ENCODE measurements at regions not wholly inside any gene's neighbourhood (a gene's known extent, or its start where the extent isn't known, plus 50 kb on each side); places are given as distances from the start of the nearest gene placed in this dataset.

DNA sequence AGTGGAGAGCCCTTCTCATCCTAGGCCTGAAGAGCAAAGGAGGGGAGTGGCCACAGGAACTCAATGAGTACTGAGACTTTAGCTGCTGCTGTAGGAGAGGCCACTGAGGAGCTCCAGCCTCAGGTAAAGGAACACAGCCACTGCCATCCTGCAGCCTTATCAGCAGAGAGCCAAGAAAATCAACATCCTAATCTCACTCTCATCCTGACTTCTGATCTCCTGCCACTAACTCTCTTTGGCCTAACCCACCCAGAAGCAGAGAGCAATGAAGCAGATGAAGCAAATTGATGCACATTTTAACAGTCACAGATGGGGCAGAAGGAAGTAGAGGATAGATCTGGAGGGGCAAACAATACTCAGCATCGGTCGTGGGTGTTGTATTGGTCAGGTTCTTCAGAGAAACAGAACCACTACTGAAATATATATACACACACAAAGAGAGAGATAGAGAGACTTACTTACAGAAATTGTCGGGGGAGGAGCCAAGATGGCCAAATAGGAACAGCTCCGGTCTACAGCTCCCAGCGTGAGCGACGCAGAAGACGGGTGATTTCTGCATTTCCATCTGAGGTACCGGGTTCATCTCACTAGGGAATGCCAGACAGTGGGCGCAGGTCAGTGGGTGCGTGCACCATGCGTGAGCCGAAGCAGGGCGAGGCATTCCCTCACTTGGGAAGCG lies 297.6 kb downstream of the MTERF1 start:
- no peak overlapping the region for H3K9ac ChIP-seq (ENCODE audit: insufficient read depth, low read depth, low read length)
- H3K79me2 ChIP-seq (ENCODE audit: insufficient read depth, low read length) = no peaks in the 10 kb centered on the region
- H4K20me1 ChIP-seq (ENCODE audit: insufficient read depth, low read length) = no peaks in the 10 kb centered on the region
- TF ChIP-seq ZNF138 (CRISPR knock-in tag; IDR thresholded peaks at IDR 0.05; ENCODE audit: low read depth) (no peak), ZNF350 (CRISPR knock-in tag; IDR thresholded peaks at IDR 0.05; ENCODE audit: borderline replicate concordance, low read depth) (no peak), FOXM1 (CRISPR knock-in tag; IDR thresholded peaks at IDR 0.05) (no peak), GPN1 (CRISPR knock-in tag; IDR thresholded peaks at IDR 0.05; ENCODE audit: borderline replicate concordance) (no peak), ZSCAN31 (CRISPR knock-in tag; IDR thresholded peaks at IDR 0.05; ENCODE audit: low read depth) (no peak), NFE2L1 (CRISPR knock-in tag; IDR thresholded peaks at IDR 0.05; ENCODE audit: borderline replicate concordance) (no peak)
- TF ChIP-seq, protein P1, sequence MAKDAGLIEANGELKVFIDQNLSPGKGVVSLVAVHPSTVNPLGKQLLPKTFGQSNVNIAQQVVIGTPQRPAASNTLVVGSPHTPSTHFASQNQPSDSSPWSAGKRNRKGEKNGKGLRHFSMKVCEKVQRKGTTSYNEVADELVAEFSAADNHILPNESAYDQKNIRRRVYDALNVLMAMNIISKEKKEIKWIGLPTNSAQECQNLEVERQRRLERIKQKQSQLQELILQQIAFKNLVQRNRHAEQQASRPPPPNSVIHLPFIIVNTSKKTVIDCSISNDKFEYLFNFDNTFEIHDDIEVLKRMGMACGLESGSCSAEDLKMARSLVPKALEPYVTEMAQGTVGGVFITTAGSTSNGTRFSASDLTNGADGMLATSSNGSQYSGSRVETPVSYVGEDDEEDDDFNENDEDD (CRISPR knock-in tag; IDR thresholded peaks at IDR 0.05; ENCODE audit: borderline replicate concordance) = no peak
- TF ChIP-seq, protein P2, sequence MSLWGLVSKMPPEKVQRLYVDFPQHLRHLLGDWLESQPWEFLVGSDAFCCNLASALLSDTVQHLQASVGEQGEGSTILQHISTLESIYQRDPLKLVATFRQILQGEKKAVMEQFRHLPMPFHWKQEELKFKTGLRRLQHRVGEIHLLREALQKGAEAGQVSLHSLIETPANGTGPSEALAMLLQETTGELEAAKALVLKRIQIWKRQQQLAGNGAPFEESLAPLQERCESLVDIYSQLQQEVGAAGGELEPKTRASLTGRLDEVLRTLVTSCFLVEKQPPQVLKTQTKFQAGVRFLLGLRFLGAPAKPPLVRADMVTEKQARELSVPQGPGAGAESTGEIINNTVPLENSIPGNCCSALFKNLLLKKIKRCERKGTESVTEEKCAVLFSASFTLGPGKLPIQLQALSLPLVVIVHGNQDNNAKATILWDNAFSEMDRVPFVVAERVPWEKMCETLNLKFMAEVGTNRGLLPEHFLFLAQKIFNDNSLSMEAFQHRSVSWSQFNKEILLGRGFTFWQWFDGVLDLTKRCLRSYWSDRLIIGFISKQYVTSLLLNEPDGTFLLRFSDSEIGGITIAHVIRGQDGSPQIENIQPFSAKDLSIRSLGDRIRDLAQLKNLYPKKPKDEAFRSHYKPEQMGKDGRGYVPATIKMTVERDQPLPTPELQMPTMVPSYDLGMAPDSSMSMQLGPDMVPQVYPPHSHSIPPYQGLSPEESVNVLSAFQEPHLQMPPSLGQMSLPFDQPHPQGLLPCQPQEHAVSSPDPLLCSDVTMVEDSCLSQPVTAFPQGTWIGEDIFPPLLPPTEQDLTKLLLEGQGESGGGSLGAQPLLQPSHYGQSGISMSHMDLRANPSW (CRISPR knock-in tag; IDR thresholded peaks at IDR 0.05; ENCODE audit: borderline replicate concordance) = no peak
- TF ChIP-seq, protein P3, sequence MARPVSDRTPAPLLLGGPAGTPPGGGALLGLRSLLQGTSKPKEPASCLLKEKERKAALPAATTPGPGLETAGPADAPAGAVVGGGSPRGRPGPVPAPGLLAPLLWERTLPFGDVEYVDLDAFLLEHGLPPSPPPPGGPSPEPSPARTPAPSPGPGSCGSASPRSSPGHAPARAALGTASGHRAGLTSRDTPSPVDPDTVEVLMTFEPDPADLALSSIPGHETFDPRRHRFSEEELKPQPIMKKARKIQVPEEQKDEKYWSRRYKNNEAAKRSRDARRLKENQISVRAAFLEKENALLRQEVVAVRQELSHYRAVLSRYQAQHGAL (CRISPR knock-in tag; IDR thresholded peaks at IDR 0.05; ENCODE audit: not compliant biosample characterization) = no peak
- TF ChIP-seq, protein P4, sequence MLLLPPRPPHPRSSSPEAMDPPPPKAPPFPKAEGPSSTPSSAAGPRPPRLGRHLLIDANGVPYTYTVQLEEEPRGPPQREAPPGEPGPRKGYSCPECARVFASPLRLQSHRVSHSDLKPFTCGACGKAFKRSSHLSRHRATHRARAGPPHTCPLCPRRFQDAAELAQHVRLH (CRISPR knock-in tag; IDR thresholded peaks at IDR 0.05; ENCODE audit: borderline replicate concordance, low read depth) = no peak
- no TSS peak for BruUV-seq (replicated peaks)
- WGBS (ENCODE audit: low lambda C conversion rate) = 85% methylated on average over 9 of the region's 15 CpGs
- no peak overlapping the region for H3K4me2 ChIP-seq (ENCODE audit: low read depth, low read length)
- no peaks in the 10 kb centered on the region for H3K9me3 ChIP-seq (ENCODE audit: low read length)
- POLR2A ChIA-PET = no interaction called here
- H2AFZ ChIP-seq (ENCODE audit: low read length) = no peak overlapping the region
- no peaks in the 10 kb centered on the region for H3K4me1 ChIP-seq (ENCODE audit: insufficient read depth, low read length)
- ATAC-seq (no peak), FAIRE-seq (no peak), DNase-seq (ENCODE audit: low spot score) (no peak)
- H3K27ac ChIP-seq (ENCODE audit: extremely low read length, insufficient read depth, low read length) = no peak overlapping the region
- H3K4me3 ChIP-seq (replicated peaks in 1 of 3; ENCODE audit: insufficient read depth in 1 of 3, low read depth in 2 of 3, low read length in 3 of 3) = no peak overlapping the region
- CTCF ChIA-PET (ENCODE audit: low intra/inter-chr PET ratio, low total read pairs) = no interaction called here
- no peaks in the 10 kb centered on the region for H3K36me3 ChIP-seq (replicated peaks in 1 of 2; ENCODE audit: control insufficient read depth in 1 of 2, insufficient read depth in 2 of 2, low read length in 2 of 2)
- H3K27me3 ChIP-seq (ENCODE audit: control insufficient read depth in 1 of 2, insufficient read depth in 2 of 2, low read length in 2 of 2) = no peaks in the 10 kb centered on the region; a peak in 2 of 5 replicates
- in situ Hi-C loops (cut with HindIII; ENCODE audit: extremely low pct_ligation_motif_present, low pct_unique_long_range_greater_than_20kb) (no loop called here), intact Hi-C loops (cut with micrococcal nuclease; ENCODE audit: unreplicated experiment) (no loop called here)

Measured in HepG2 (cell line).